Endometrium (tissue), 2 donors: ENCODE measurements at regions not wholly inside any gene's neighbourhood (a gene's known extent, or its start where the extent isn't known, plus 50 kb on each side); places are given as distances from the start of the nearest gene placed in this dataset.
"Not testable (repeated sequence)": the region's sequence is repeated elsewhere in the genome, so short reads cannot be mapped to it uniquely, and the experiment has no call there.

ENCODE experiments used
- FAIRE-seq: peaks from 2 replicates; lab custom pipeline; 2012; peaks lifted over from hg19 to GRCh38; lab: Jason Lieb, UNC
- donor health status: control.
- donor health status: control.

DNA sequence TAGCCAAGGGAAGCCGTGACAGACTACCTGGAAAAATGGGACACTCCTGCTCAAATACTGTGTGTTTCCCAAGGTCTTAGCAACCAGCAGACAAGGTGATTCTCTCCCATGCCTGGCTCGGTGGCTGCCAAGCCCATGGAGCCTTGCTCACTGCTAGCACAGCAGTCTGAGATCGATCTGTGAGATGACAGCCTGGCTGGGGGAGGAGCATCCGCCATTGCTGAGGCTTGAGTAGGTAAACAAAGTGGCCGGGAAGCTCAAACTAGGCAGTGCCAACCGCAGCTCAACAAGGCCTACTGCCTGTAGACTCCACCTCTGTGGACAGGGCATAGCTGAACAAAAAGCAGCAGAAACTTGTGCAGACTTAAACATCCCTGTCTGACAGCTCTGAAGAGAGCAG is 137.0 kb downstream of the USP46 start:
- FAIRE-seq, result not testable (repeated sequence)

DNA sequence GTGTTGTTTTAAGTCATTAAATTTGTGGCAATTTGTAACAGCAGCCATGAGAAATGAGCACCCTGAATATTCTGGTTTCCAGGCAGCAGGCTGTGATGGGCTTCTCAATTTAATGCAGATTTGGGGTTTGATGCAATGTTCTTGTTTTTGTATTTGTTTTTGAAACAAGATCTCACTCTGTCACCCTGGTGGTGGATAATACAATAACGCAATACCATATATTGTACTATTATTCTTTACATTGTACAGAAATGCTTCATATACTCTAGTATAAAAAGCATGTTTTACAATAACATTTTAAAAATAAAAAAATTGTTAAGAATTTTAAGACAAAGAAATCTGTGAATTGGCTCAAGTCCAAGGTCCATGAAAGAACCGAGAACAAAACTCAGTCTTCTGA is 129.1 kb downstream of the USP46 start:
- FAIRE-seq, result no peak

DNA sequence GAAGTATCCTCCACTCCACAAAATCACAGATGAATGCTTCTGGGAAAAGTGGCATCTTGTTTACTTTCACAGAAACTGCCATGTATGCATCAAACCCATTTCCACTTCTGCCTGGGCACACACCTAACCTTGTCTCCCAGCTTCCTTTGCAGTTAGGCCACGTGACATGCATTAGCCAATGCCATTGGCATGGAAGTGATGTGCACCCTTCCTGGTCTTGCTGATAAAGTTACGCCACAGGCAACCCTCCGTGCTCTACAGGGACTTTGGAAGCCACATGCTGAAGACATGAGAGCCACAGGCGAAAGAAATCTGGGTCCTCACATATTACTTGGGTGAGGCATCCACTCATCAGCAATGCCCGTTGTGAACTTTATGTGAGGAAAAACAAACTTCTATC is 123.3 kb downstream of the USP46 start:
- no peak for FAIRE-seq
